AG09309 (cell line): ENCODE measurements at regions not wholly inside any gene's neighbourhood (a gene's known extent, or its start where the extent isn't known, plus 50 kb on each side); places are given as distances from the start of the nearest gene placed in this dataset.

Experiments used
- DNase-seq: peaks from one replicate; pipeline ENCODE4 v3.0.0-alpha.2; 2010; ENCODE audit warnings: low read depth
- H3K4me3 ChIP-seq: 2 replicates; pipeline ENCODE4 v1.5.1; 2011; ENCODE audit warnings: mild to moderate bottlenecking, low read depth, low read length, moderate library complexity; ENCODE audit not compliant: control insufficient read depth
- CTCF ChIP-seq: IDR thresholded peaks from 2 replicates; pipeline ENCODE4 v1.5.1; 2011; ENCODE audit warnings: mild to moderate bottlenecking, low read depth, low read length, inconsistent platforms; ENCODE audit not compliant: insufficient read depth, control insufficient read depth; ENCODE audit errors: missing control alignments

- TF ChIP-seq CTCF, result no peak
- no peak for DNase-seq
Measured at GRCh38 chr3:101978348-101978747, 129.0 kb downstream of the NFKBIZ start.

GRCh38 chr3:101979033-101979432, 129.7 kb downstream of the NFKBIZ start:
- TF ChIP-seq CTCF, result no peak
- H3K4me3 ChIP-seq, result no peak overlapping the region
- DNase-seq, result no peak

More at GRCh38 chr3:101978348-101978747, 129.0 kb downstream of the NFKBIZ start:
- no peak overlapping the region for H3K4me3 ChIP-seq

- no peak for TF ChIP-seq CTCF
- no peak overlapping the region for H3K4me3 ChIP-seq
- no peak for DNase-seq
Measured at GRCh38 chr3:101984356-101984755, 135.0 kb downstream of the NFKBIZ start.

GRCh38 chr3:101988596-101988995, 139.3 kb downstream of the NFKBIZ start:
- no peak overlapping the region for H3K4me3 ChIP-seq
- DNase-seq, result no peak
- TF ChIP-seq CTCF, result no peak

- no peak overlapping the region for H3K4me3 ChIP-seq
- DNase-seq, result no peak
- TF ChIP-seq CTCF, result no peak
Measured at GRCh38 chr3:101989578-101990200, 140.4 kb downstream of the NFKBIZ start.

GRCh38 chr3:101992863-101993262, 143.5 kb downstream of the NFKBIZ start:
- H3K4me3 ChIP-seq, result no peak overlapping the region
- no peak for DNase-seq
- no peak for TF ChIP-seq CTCF
